ENCODE measurements at regions not wholly inside any gene's neighbourhood (a gene's known extent, or its start where the extent isn't known, plus 50 kb on each side); places are given as distances from the start of the nearest gene placed in this dataset.

- TF ChIP-seq HNF4G (IDR thresholded peaks at IDR 0.05) (no peak), SP1 (IDR thresholded peaks at IDR 0.05) (no peak), EGR1 (IDR thresholded peaks at IDR 0.05; ENCODE audit: low read depth in 2 of 2) (no peak), NR2F2 (IDR thresholded peaks at IDR 0.05) (no peak), ATF3 (IDR thresholded peaks at IDR 0.05) (no peak), JUND (IDR thresholded peaks at IDR 0.05) (no peak), RAD21 (IDR thresholded peaks at IDR 0.05) (no peak), CTCF (IDR thresholded peaks at IDR 0.05; ENCODE audit: low read depth, low read length, missing input control) (no peak), MAX (IDR thresholded peaks at IDR 0.05) (no peak), YY1 (IDR thresholded peaks at IDR 0.05) (no peak)
- H3K4me3 ChIP-seq (ENCODE audit: low read depth in 1 of 3, low read length in 3 of 3), result no peak overlapping the region
- no peak overlapping the region for H3K27ac ChIP-seq (ENCODE audit: low read depth in 1 of 2, low read length in 2 of 2)
- H3K36me3 ChIP-seq (ENCODE audit: control insufficient read depth in 4 of 4, insufficient read depth in 3 of 4, low read depth in 1 of 4, low read length in 3 of 4), result no peaks in the 10 kb centered on the region
- H3K27me3 ChIP-seq (ENCODE audit: control insufficient read depth in 4 of 4, insufficient read depth in 4 of 4, low read length in 3 of 4), result no peaks in the 10 kb centered on the region
- H3K9ac ChIP-seq (ENCODE audit: low read depth in 1 of 2, low read length in 2 of 2), result no peak overlapping the region
- peaks cover 2 to 12% (median 6%) of the 10 kb centered on the region in 4 donors for H3K9me3 ChIP-seq (ENCODE audit: control insufficient read depth in 4 of 4, low read length in 3 of 4)
- no peaks in the 10 kb centered on the region for H3K4me1 ChIP-seq (ENCODE audit: control insufficient read depth in 4 of 4, insufficient read depth in 4 of 4, low read length in 3 of 4)
- no peak for DNase-seq (ENCODE audit: low spot score)
These were observed 88.1 kb upstream of the HTR1A start for GRCh38 chr5:64050296-64050695.

- H3K27ac ChIP-seq (ENCODE audit: low read depth in 1 of 2, low read length in 2 of 2), result no peak overlapping the region
- H3K27me3 ChIP-seq (ENCODE audit: control insufficient read depth in 4 of 4, insufficient read depth in 4 of 4, low read length in 3 of 4), result no peaks in the 10 kb centered on the region
- H3K9me3 ChIP-seq (ENCODE audit: control insufficient read depth in 4 of 4, low read length in 3 of 4), result peaks cover 0 to 5% (median 1%) of the 10 kb centered on the region in 4 donors
- no peaks in the 10 kb centered on the region for H3K4me1 ChIP-seq (ENCODE audit: control insufficient read depth in 4 of 4, insufficient read depth in 4 of 4, low read length in 3 of 4)
- WGBS, result 66% methylated on average over 3 of the region's 3 CpGs
- no peak overlapping the region for H3K4me3 ChIP-seq (ENCODE audit: low read depth in 1 of 3, low read length in 3 of 3)
- TF ChIP-seq HNF4A (conservative IDR thresholded peaks at IDR 0.05), result no peak
- DNase-seq (ENCODE audit: low spot score), result no peak
- H3K9ac ChIP-seq (ENCODE audit: low read depth in 1 of 2, low read length in 2 of 2), result no peak overlapping the region
- no peaks in the 10 kb centered on the region for H3K36me3 ChIP-seq (ENCODE audit: control insufficient read depth in 4 of 4, insufficient read depth in 3 of 4, low read depth in 1 of 4, low read length in 3 of 4)
These were observed 78.2 kb upstream of the HTR1A start for GRCh38 chr5:64040490-64040889.

GRCh38 chr5:64026493-64026892 lies 64.2 kb upstream of the HTR1A start:
- TF ChIP-seq RXRA (IDR thresholded peaks at IDR 0.05) (no peak), NR2F2 (IDR thresholded peaks at IDR 0.05) (no peak), REST (IDR thresholded peaks at IDR 0.05) (no peak), MAX (IDR thresholded peaks at IDR 0.05) (no peak), CTCF (IDR thresholded peaks at IDR 0.05; ENCODE audit: low read depth, low read length, missing input control) (no peak), HNF4A (conservative IDR thresholded peaks at IDR 0.05) (no peak), ATF3 (IDR thresholded peaks at IDR 0.05) (no peak), GABPA (IDR thresholded peaks at IDR 0.05 in 1 of 2, conservative IDR thresholded peaks at IDR 0.05 in 1 of 2) (no peak), FOXA1 (IDR thresholded peaks at IDR 0.05) (no peak), ZBTB33 (IDR thresholded peaks at IDR 0.05) (no peak), TAF1 (conservative IDR thresholded peaks at IDR 0.05) (no peak), JUND (IDR thresholded peaks at IDR 0.05) (no peak)
- Histone ChIP-seq H3K4me3 (ENCODE audit: low read depth in 1 of 3, low read length in 3 of 3) (no peak overlapping the region), H3K4me1 (ENCODE audit: control insufficient read depth in 4 of 4, insufficient read depth in 4 of 4, low read length in 3 of 4) (no peaks in the 10 kb centered on the region), H3K9me3 (ENCODE audit: control insufficient read depth in 4 of 4, low read length in 3 of 4) (no peaks in the 10 kb centered on the region), H3K27me3 (ENCODE audit: control insufficient read depth in 4 of 4, insufficient read depth in 4 of 4, low read length in 3 of 4) (no peaks in the 10 kb centered on the region), H3K9ac (ENCODE audit: low read depth in 1 of 2, low read length in 2 of 2) (no peak overlapping the region), H3K27ac (ENCODE audit: low read depth in 1 of 2, low read length in 2 of 2) (no peak overlapping the region), H3K36me3 (ENCODE audit: control insufficient read depth in 4 of 4, insufficient read depth in 3 of 4, low read depth in 1 of 4, low read length in 3 of 4) (no peaks in the 10 kb centered on the region)
- no peak for DNase-seq (ENCODE audit: low spot score)
- 64% methylated on average over 2 of the region's 2 CpGs for WGBS
